Esophagus mucosa (tissue), 1 donor: ENCODE measurements at regions not wholly inside any gene's neighbourhood (a gene's known extent, or its start where the extent isn't known, plus 50 kb on each side); places are given as distances from the start of the nearest gene placed in this dataset.
A peak's percentile ranks its signal among the peaks of the same experiment; 100 is the strongest.

Experiments
- ATAC-seq: fragments of 200-7000 bp; cut with Tn5 transposase; one replicate; pipeline ENCODE4 v1.9.1; 2020
- donor health status: DM: yes; HTN: yes; CAD: no.

DNA sequence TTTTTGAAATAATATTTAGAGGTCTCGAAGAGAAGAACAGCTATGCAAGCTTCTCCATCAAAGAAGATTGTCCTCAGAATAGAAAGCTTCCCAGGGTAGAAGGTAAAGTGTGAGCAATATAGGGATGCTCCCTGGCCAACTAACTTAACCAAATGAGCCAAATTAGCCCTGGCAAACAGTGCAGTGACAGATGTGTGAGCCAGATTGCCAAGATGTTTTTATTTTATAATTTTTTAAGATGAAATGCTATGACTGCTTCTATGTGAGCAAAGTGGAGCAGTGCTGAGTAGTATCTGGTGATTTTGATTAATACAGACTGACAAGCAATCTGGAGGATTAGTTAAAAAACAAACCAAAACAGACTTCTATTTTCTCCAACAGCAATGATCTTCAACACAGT, 202.1 kb downstream of the NOVA1 start:
- no peak for ATAC-seq

DNA sequence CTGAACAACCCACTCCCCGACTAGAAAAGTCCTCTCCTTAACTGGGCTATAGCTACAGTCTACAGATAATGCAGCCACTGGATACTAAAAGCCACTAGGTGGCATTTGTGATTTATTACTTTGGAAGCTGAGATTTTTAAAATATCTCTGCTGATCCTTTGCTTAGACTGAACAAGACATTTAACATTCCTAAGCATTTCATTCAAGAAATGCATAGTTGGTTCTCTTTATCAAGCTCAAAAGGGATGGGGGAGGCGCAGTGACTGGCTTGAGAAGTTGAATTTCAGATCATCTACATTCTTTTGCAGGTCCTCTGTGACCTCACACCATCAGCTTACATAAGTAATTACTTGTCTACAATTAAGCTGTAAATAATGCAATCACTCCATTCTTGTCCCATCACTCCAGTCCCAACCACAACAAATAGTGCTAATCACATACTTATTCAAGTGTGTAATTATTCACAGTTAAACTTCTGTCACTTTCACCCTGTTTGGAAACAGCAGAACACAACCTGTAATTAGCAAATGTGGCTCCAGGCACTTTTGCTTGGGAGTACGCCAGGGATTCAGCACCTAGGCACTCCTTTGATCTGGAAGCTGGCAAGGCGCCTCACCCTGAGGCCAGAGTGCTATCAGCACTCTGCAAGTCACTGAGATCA, 203.6 kb downstream of the NOVA1 start:
- ATAC-seq, result no peak

DNA sequence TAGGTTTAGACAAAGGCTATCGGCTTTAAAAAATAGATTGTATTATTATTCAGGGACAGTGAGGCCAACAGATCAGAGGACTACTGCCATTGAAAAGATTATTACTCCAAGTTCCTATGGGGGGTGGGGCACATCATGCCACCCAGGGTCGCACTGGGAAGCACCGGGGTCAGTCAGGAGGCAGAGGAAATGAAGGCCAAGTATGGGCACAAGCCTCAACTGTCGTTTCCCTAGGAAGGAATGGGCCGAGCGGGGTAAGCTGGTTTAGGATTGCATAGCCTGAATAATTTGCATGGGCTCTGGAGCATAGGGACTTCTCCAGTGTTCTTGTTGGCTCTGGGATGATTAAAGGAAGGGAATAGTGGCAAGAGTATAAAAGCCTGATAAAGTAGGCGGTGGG, 205.3 kb downstream of the NOVA1 start:
- no peak for ATAC-seq

DNA sequence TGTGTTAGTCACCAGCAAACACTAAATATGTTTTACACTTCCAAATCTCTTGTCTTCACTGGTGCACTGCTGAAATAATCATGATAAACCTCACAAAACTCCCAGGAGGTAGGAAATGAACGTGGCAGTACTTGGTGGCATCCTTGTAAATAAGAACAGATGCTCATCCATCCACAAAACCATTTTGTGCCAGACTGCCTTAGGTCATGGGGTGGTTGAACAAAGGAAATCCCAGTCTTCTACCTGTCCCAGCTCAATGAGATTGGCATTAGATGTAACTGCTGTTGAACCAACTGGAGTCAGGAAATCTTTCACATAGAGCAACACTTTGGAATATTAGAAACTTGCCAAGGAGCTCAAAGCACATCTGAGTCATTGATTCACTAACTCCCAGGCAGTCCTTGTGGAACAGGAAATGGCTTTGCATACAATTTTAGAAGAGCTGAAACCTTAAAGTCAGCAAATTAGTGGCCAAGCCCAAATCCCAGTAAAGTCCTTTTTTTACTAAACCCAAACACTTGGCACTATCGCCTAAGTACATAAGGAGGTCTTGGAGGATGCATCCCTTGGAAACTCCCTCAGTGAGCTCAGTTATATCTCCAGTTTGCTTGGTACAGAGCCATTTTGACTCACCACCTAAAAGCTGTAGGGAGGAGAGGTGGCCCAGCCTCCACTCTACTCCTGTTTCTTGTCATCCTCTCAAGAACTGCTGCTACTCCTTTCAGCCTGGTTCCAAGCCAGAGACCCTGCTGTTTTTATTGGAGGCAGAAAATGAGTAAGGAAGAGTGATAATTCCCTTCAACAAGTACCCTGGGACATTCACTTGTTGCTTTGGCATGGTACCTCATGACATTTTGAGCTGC, 208.0 kb downstream of the NOVA1 start:
- ATAC-seq, result peak; percentile 87

DNA sequence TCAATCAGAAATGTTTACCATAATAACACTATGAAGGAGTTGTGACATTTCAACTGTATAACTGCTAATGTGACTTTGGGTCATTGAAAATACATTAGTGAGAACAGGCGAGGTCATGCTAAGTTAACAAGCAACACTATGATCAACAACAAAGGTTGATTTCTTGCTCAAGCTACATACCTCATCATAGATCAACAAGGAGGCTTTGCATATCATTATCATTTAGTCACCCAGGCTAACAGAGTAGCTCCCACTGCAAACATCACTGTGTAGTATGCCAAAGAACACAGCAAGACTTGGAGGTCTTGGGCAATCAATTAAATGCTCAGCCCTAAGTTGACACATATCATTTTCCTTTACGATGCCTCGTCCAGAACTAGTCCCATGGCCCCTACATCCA, 212.5 kb downstream of the NOVA1 start:
- ATAC-seq, result peak; percentile 50

DNA sequence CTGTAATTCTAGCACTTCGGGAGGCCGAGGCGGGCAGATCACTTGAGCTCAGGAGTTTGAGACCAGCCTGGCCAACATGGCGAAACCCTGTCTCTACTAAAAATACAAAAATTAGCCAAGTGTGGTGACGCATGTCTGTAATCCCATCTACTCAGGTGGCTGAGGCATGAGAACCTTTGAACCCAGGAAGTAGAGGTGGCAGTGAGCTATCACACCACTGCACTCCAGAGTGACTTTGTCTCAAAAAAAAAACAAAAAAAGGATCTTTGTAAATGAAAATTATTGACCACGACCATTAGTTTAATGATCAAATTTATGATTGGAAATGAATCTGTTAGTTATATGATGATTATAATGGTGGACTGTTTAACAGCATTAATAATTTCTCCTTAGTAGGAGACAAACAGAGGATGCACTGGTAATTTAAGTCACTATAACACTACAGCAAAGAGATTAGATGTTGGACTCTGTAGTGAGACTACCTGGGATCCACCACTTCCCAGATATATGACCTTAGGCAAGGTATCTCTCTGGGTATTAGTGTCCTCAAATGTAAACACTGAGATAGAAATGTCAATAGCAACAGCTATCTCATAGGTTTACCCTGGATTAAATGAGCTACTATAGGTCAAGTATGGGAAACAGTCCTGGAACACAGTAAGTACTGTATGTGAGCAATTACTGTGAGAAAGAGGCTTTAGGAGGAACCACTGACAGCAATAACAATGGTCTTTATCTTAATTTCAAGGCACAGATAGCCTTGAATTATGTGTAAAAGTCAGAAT, 214.7 kb downstream of the NOVA1 start:
- ATAC-seq, result no peak

DNA sequence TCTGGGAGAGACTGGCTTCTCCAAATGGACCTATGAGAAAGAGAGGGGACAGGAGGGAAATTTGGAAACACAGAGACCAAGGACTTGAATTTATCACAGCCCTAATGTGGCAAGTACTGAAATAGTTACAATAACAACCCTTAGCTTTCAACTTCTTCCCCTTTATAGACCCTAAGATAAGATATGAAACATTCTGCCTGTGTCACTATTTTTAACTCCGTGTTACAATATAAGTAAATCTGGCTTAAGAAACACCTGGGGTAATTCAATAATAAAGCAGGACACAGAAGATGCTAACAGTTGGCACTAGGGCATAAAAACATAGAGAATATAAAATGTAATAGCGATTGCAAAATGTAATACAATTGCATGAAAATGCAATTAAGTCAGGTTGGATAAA, 216.4 kb downstream of the NOVA1 start:
- no peak for ATAC-seq

DNA sequence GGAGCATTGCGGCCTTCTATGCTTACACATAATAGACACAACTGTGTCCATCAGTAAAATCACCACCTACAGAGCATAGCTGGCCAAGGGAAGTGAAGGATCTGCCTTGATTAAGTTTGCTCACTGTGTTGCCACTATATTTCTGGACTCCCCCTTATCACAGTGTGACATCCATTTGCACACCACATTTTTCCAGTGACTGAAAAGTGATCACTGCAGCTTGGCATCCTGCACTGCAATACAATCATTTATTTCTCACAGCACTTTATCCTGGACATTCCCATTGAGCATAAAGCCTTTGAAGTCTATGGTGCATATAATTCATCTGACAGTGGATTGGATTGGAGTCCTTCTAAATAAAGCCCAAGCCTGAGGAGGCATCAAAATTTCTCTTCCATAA, 217.2 kb downstream of the NOVA1 start:
- no peak for ATAC-seq

DNA sequence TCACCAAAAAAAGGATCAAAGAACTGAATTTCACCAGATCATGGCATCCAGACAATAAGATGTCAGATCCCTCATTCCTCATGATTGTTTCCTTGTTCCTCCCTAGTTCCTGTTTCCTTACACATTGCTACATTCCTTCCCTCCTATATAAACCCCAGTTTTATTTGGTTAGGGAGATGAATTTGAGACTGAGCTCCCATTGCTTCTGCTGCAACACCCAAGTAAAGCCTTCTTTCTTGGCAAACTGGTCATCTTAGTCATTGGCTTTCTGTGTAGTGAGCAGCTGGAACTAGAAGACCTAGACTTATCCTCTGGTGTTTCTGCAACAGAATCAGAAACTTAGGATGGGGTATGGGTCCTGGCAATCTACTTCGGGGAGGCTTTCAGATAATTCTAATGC, 217.9 kb downstream of the NOVA1 start:
- no peak for ATAC-seq

DNA sequence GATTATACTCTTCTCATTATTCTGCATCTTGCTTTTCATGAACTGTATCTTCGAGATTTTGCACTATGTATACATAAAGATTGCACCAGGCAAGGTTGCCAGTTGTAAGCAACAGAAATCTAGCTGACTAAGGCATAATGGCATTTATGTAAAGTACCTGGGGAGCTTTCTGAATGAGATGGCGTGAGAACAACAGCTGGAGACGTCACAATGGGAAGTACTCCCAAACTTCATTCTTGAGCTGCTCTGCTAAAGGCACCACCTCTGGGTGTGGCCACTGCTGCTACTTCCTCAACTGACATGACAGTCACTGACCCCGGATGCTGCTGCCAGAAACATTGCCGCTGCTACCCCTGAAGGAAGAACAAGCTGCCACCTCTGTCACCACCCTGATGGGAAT, 220.7 kb downstream of the NOVA1 start:
- ATAC-seq, result peak; percentile 94

DNA sequence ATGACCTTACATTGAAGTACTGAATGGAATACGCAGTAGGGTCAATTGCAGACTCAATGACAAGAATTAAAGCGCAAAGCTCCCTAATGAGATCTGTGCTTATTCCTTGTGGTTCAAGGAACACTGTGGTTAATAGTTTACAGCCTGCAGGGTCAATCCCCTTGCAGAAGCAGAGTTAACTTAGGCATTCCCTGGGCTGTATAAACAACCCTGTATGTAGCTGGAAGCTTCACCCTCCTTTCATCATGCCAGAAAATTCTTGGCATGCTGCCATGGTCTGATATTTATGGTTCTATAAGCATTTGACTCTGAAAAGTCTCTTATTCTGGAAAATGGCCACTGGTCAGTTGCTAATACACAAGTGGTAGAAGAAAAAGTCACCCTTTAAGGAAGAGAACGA, 227.7 kb downstream of the NOVA1 start:
- ATAC-seq, result no peak

DNA sequence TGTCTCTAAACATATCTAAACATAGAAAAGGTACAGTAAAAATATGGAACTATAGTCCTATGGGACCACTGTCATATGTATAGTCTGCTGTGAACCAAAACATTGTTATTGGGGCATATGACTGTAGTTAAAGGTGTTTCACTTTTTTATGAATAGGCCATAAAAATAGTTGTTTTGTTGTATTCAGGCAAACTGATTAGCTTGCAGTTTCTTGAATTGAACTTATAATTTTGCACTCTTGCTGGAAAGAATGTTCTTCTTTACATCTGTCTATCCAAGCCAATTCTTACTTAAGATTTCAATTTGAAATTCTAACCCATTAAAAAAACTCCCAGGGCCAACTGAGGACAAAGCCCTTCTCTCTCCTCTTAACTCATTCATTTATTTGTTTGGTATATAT, 234.1 kb downstream of the NOVA1 start:
- no peak for ATAC-seq

DNA sequence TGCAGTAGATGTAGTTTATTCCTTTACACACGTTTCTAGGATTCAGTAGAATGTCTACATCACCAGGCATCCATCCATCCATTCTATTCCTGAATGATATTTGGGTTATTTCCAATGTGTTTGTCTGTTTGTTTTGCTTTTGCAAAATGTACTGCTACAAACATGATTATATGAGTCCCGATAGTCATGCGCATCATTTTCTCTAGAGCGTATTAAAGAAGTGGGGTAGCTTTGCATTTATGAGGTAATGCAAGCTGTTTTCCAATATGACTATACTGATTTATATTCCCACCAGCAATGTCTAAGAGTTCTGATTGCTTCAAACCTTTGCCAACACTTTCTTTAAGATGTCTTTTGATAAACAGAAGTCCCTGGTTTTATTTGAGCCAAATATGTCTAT, 253.2 kb downstream of the NOVA1 start:
- ATAC-seq, result no peak

DNA sequence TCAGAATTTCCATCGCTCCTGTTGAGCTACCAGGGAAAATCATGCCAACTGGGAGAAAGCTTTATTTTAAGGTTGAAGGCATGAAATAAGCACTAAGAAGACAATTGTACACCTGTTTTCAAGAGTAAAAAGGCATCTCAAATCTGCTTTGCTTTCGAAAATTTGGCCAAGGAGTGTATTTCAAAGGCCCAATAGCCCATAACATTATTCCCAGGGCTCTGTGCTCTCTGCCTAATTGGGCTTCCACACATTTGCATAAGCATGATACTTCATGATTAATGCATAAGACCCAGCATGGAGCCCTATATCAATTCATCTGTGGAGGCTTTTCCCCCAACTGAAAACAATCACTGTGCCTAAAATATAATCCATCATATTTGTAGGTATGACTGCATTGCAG, 258.5 kb downstream of the NOVA1 start:
- no peak for ATAC-seq

DNA sequence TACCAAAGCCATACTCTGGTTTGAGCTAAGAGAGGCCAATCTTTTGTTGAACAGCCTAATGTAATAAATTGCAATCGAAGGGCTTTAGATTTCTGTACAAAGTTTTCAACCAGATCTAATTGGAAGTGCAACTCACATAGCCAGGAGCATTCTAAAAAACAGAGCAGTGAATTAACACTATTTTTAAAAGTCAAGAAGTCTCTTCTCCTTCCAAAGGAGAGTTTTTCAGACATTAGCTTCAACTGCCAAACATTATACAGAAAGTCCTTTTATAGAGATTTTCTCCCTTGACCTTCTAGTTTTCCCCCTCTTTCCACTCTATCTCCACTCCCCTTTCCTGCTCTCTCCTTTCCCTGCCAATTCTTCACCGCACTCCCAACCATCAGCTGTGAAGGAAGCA, 259.6 kb downstream of the NOVA1 start:
- no peak for ATAC-seq

DNA sequence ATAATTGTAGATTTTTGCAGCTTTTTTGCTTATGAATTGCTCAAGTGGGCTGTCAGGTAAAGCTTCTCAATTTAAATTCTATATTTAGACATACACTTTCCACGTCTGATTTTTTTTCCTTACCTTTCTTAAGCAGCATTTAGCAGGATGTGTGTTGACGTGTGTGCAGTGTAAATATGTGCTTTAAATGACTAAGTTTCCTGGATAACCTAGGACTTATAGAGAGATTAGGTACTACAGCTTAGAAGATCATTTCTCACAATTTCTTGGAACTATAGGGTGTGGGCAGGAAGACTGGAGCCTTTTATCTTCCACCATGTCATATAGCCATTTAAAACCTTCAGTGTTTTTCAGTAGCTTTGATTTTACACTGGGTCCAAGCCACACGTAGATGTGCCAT, 263.5 kb downstream of the NOVA1 start:
- ATAC-seq, result peak; percentile 90

DNA sequence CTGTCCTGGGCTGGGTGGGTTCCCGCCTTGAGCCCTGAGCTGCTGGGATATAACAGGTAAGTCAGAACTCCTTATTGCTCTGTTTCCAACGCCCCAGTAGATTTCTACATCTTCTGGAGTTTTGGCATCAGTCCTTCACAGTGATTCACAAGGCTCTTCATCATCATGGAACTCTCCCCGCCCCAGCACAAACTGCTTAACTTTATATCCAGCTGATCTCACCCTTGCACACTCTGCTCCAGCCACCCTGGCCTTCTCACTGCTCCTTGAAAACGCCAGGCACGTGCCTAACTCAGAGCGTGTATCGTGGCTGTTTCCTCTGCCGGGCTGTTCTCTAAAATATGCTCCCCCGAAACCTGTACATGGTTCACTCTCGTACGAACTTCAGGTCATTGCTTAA, 264.9 kb downstream of the NOVA1 start:
- peak; percentile 87 for ATAC-seq

DNA sequence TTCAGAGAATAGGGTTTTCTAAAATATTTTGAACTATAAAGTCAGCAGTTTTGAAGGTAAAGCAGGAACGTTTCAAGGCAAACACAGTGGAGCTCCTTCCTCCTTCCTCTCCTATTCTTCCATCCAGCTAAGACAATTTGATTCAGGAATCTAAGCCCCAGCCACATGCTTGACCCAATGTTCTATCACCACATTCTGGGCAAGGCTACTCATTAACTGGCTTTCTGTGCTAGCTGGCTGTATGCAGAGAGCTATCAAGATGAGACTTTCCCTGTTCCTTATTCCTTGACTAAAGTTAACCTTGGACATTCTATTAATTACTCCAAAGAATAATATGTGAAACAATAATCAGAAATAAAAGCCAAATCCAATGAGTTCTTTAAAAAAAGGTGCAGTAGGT, 266.9 kb downstream of the NOVA1 start:
- ATAC-seq, result no peak

DNA sequence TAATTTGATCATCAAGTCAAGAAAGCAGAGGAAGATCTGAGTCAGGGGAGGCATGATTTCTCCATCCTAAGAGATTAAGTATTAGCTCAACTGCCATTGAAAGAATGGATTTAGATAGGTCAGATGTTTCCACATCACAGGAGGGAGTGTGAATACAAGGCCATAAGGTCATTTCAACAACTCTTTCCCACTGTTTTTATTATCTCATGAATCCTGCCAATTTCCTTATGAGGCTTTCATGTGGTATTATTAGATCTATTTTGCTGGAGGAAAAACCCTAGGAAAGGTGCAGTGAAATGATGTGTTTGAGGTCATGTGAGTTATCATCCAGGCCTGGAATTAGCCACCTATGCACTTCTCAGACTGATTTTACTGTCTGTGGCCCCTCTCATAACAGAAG, 269.0 kb downstream of the NOVA1 start:
- ATAC-seq, result no peak

DNA sequence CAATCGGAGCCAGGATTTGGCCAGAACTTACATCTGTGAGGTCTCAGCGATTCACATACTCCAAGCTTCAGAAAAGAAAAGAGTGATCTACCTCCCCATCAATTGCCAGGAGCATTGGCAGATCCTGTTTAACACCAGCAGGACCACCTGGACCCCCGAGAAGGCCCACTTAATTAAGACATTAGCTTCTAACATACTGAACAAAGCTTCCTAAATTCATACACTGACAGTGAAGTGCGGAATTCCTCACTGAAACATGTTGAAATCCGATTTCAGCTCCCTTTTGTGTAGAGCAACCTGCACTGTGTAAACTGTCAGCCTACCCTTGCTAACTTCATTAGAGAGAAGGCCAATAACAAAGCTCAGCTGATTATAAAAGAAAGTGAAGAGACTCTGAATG, 274.0 kb downstream of the NOVA1 start:
- ATAC-seq, result no peak

DNA sequence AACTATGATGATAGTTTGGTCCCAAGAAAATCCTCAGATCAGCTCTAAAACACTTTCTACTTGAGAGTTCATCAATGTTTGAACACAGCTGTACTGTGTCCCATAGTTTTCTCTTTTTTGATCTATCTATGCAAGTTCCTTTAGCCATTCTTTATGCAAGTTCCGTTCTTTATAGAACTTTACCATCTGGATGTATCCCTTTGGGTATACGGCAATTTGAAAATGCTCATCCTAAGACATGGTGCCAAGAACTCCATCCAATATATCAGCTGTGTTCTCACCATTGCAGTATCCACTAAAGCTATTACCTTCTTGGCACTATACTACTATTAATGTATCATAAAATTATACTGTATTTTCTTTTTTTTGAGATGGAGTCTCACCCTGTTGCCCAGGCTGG, 276.9 kb downstream of the NOVA1 start:
- no peak for ATAC-seq

DNA sequence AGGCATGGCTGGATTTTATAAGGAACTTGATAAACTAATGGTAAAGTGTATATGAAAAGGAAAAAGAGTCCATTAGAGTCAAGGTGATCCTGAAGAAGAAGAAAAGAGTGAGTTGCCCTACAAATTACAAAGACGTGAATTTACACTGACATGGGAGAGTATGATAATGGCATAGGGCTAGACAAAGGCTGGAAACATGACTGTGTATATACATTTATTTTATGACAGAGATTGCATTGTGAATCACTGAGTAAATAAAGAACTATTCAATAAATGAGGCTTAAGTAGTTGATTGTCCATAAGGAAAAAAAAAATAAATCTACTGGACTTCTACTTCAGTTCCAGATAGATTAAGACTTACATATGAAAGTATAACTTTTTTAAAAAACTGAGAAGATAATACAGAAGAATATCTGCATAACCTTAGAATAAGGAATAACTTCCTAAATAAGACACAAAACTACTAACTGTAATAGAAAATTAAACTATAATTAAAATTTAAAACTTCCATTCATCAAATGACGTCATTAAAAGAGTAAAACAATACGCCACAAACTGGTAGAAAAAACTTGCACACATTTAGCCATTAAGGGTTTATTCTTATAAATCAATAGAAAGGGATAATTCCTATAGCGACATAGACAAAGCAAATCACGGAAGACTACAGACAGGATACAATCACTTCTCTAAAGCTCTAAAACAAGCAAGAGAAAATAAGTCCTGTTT, 278.5 kb downstream of the NOVA1 start:
- ATAC-seq, result no peak

DNA sequence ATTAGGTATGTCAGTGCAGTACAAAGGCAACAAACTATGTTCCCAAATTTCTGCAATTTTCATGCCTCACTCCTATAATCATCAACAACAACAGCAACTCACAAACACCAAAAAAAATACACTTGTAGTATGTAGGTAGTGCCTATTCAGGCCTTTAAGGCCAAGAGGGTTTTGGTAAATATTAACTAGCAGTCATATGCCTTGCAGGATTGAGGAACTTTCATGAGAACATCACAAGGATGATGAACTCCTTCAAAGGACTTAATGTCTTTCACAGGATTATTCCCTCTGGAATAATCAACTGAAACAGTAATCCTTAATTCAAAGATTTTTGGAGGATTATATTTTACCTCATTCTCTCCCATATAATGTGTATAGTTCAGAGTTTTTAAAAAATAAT, 293.8 kb downstream of the NOVA1 start:
- no peak for ATAC-seq
